COLO829 (cell line): ENCODE measurements at regions not wholly inside any gene's neighbourhood (a gene's known extent, or its start where the extent isn't known, plus 50 kb on each side); places are given as distances from the start of the nearest gene placed in this dataset.

Experiments used
- DNase-seq: peaks from one replicate; pipeline ENCODE4 v3.0.0; 2012; ENCODE audit warnings: low spot score

DNA sequence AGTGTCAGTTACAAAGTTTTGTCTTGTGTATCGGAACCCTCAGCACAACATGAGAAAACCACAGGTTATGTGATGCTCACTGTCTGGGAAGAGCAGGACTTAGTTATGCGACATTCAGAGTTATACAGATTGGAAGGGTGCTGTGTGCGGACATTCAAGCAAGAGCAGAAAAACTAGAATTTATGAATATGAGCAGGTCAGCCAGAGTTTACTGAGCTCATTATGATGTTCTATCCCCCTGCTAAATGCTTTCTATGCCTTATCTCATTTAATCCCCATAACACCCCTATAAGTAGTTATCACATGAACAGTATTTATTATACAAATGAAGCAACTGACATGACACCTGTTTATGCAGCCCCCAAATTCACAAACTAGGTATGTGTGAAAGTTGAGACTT lies 1083.2 kb downstream of the FLRT2 start:
- no peak for DNase-seq

GRCh38 chr14:86604561-86604960 lies 1074.6 kb downstream of the FLRT2 start:
- DNase-seq = no peak

DNA sequence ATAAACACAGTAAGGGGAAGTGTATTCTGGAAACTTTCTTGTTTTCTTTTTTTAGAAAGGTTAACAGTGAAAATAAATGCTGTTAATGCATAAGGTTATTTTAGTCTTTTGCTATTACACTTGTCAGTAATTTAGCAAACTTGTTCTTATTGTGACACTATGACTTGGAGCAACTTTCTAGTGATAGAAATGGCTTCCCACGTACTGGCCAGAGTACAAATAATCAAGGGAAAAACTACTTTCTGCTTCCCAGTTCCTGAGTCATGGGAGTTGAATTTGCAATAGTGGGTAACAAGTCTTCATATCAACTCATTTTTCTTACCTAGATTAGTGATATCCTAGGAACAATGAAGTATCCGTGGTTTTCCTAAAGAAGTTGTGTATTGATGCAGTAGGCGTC lies 1072.3 kb downstream of the FLRT2 start:
- DNase-seq = no peak

DNA sequence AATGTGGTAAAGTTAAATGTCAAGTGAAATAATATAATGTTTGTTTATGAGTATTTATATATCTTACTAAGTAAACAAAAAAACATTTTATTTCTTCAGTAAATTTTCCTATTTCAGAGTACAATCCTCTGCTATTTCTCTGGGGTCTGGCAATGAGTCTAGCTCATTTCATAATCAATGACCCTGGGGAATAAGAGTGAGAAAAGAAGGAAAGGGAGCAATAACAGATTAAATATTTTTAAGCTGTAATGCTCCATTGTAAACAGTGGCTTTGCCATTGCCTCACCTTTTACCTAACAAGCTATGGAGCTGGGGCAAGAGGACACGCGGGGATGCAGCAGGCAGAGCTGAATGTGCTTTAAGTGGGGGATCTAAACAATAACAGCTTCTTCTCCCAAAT lies 1071.9 kb downstream of the FLRT2 start:
- DNase-seq = no peak

DNA sequence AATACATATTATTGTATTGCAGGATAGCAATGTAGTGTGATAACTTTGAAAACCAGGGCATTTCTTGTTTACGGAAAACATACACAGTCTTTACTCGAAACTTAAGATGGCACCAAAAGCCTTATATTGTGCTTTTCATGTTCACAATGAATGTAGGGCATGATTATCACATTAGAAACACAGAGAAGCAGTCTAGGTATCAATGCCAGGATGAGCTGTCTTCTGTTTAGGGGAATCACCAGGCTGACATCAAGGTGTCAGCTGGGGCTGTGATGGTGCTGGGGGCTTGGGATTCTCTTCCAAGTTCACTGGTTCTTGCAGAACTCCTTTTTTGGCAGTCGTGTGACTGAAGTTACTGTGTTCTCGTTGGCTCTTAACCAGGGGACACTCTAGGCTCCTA lies 1067.3 kb downstream of the FLRT2 start:
- DNase-seq = no peak

- DNase-seq = no peak
Observed at GRCh38 chr14:86596024-86596423, 1066.1 kb downstream of the FLRT2 start.

DNA sequence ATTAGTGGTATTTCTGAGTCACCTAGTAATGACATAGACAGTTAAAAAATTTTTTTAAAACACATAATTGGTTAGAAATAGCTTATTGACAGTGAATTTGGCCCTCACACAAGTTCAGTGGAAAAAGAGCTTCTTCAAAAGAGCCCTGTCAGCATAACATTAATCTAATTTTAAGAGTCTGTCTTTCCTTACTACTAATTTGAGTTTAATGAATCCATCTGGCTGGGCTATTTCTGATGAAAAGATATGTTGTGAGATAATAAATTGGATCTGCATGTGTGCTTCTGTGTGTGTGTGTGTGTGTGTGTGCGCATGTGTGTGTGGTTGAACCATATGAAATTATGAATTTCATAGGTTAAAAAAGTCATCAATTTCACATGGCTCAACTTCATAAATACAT lies 1045.2 kb downstream of the FLRT2 start:
- DNase-seq = no peak

GRCh38 chr14:86574778-86575129 lies 1044.8 kb downstream of the FLRT2 start:
- DNase-seq = no peak

GRCh38 chr14:86574051-86574777 lies 1044.3 kb downstream of the FLRT2 start:
- peak; percentile 16 for DNase-seq

DNA sequence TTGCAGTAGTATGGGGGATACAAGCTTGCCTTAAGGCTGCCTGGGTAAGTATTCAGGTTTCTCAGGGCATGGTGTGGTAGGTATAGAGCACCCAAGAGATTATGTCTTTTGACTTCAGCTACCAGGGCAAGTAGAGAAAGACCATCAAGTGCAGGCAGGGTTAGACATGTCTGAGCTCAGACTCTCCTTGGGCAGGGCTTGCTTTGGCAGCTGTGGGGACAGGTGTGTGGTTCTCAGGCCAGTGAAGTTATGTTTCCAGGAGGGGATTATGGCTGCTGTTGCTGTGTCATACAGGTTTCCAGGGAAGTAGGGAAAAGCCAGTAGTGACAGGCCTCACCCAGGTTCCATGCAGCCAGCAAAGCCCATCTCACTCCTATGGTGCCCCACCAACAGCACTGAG lies 1040.4 kb downstream of the FLRT2 start:
- DNase-seq = no peak

GRCh38 chr14:86543521-86543920 lies 1013.6 kb downstream of the FLRT2 start:
- DNase-seq = no peak

GRCh38 chr14:86541972-86542371 lies 1012.0 kb downstream of the FLRT2 start:
- DNase-seq = no peak

- DNase-seq = no peak
Observed at GRCh38 chr14:86540636-86541247, 1010.8 kb downstream of the FLRT2 start.

GRCh38 chr14:86539361-86540070 lies 1009.6 kb downstream of the FLRT2 start:
- no peak for DNase-seq

DNA sequence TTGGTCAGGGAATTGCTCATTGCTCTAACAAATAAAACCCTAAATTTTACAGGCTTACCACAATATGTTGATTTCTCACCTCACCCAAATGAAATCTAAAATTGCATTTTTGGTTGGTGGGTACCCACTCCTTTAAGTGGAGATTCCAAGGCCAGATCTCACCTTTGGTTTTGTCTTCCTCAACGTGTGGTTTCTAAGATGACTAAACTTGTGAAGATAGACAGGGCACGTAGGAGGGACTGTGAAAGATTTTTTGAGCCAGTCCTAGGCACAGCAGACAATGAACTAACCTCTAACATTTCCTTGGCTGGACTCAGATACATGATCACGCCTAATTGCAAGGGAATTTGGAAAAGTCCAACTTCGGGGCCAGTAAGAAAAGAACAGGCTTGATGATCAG lies 1003.9 kb downstream of the FLRT2 start:
- no peak for DNase-seq

DNA sequence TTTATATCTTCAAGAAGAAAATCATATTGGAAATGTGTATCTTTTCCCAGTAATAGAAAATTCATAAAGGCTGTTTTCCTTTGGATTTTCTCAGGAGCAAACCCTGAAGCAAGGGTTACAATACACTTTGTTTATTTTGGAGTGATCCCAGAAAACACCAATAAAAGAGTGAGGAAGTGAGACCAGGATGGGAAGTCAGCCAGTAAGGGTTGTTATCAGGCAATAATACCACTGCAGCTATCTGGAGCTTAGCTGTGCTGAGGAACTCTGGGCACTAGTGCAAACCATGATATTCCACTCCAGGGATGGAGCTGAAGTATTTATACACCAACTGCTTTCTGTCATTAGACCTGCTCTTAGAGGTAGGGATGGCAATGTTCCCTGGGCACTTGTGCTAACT lies 1002.3 kb downstream of the FLRT2 start:
- DNase-seq = no peak

GRCh38 chr14:86530457-86530856 lies 1000.5 kb downstream of the FLRT2 start:
- no peak for DNase-seq

DNA sequence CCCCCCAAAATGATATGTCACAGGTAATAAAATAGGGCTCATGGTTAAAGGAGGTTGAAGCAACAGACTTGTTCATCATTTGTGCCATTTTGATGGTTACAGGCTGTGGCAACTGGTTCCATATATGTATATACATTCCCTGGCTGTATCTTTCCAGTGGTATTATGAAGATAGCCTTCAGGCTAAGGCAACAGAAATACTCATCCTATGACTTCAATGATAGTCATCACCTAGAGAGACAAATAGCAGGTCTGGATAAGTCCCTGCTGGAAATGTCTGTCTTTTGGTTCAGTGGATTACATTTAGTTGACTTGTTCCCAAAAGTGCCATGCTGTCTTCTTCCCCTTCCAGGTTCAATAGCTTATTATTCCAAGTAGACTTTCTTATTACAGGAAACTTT lies 997.4 kb downstream of the FLRT2 start:
- DNase-seq = no peak

GRCh38 chr14:86525673-86526072 lies 995.7 kb downstream of the FLRT2 start:
- DNase-seq = no peak

DNA sequence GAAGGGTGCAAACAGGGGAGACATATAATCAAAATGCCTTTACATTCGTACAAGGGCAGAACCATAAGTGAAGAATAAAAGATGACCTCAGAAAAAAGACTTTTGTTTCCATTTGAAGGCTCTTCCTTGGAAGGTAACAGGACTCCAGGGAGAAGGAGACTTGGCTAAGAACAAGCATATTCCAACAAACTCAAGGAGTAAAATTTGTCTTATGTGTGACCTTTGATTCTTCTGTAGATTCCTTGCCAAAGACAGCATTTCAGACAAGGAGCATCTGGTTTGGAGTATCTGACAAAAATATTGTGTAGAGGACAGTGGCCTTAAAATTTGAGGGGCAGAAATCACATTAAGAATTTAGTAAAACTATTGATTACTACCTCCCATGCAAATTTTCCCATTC lies 991.9 kb downstream of the FLRT2 start:
- DNase-seq = no peak

DNA sequence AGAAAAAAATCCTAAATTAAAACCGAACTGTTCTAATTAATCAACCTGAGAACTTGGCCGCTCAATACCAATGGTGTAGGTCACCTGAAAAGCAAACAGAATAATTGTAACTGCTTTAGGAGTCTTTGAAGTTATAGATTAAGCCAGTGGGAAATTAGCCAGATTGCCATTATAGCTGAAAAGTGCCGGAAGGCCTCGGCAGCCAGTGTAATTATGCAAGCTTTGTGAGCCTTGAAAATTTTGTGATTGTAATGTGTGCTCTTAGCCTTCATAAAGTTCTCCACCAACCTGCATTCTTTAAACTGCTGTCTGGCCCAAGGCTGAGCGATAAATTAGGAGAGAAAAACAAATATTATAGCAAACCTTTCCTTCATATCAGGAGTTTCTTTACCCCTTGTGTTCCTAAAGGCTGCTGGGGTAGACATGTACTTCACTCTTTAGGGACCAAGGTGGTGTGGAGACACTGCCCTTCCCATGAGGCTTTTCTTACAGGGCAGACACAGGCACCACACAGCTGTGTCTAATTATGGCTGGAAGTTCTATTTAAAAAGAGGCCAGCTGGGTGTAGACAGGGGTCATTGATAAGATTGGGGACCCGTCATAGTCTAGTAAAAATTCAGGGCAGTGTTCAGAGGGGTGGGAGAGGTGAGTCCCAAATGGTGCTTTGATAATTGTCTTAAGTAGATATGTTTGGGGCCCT lies 991.2 kb downstream of the FLRT2 start:
- DNase-seq = no peak

- no peak for DNase-seq
Observed at GRCh38 chr14:86518298-86518697, 988.4 kb downstream of the FLRT2 start.

- DNase-seq = no peak
Observed at GRCh38 chr14:86515195-86515594, 985.3 kb downstream of the FLRT2 start.
